Upper lobe of right lung (tissue), 1 donor: ENCODE measurements at regions not wholly inside any gene's neighbourhood (a gene's known extent, or its start where the extent isn't known, plus 50 kb on each side); places are given as distances from the start of the nearest gene placed in this dataset.

Source experiments
- ATAC-seq: fragments of 200-7000 bp; cut with Tn5 transposase; one replicate; pipeline ENCODE4 v1.9.1; 2020; ENCODE audit warnings: mild to moderate bottlenecking, moderate library complexity
- DNase-seq: peaks from one replicate; pipeline ENCODE4 v3.0.0-alpha.2; 2020
- H3K27ac ChIP-seq: fragments of 200-600 bp; one replicate; pipeline ENCODE4 v1.8.0; 2022
- H3K27me3 ChIP-seq: fragments of 200-600 bp; one replicate; pipeline ENCODE4 v1.8.0; 2022; ENCODE audit warnings: mild to moderate bottlenecking
- H3K36me3 ChIP-seq: fragments of 200-600 bp; one replicate; pipeline ENCODE4 v1.8.0; 2022
- H3K4me1 ChIP-seq: fragments of 200-600 bp; one replicate; pipeline ENCODE4 v1.8.0; 2022
- H3K4me3 ChIP-seq: fragments of 200-600 bp; one replicate; pipeline ENCODE4 v1.8.0; 2022; ENCODE audit warnings: mild to moderate bottlenecking
- H3K9me3 ChIP-seq: fragments of 200-600 bp; one replicate; pipeline ENCODE4 v1.8.0; 2022
- intact Hi-C: fragments of 100-400 bp; cut with DNase I; formaldehyde crosslinking; loops from one replicate; pipeline ENCODE4 v1.11.0; 2022
- TF ChIP-seq, protein P1 (sequence below): fragments of 200-600 bp; IDR thresholded peaks from one replicate; pipeline ENCODE4 v1.8.0; 2022; ENCODE audit warnings: antibody characterized with exemption
- donor health status: DM: no; HTN: yes; CAD: no; lungs with severe emphysema.

DNA sequence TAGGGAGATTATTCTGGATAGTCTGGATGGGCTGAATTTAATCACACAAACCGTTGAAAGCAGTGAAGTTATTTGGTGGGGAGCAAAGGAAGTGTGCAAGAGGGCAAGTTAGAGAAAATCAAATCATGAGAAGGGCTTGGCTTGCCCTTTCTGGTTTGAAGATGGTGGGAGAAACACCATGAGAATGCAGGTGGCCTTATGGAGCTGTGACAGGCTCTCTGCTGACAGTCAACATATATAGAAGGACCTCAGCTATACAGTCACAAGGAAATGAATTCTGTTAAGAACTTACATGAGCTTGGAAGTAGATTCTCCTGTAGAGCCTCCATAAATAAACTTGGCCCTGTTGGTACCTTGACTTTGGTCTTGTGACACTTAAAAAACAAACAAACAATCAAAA is 72.3 kb downstream of the GMNC start:
- Histone ChIP-seq H3K4me3 (no peak overlapping the region), H3K27ac (no peak overlapping the region), H3K4me1 (no peaks in the 10 kb centered on the region), H3K36me3 (no peaks in the 10 kb centered on the region), H3K9me3 (no peaks in the 10 kb centered on the region), H3K27me3 (no peaks in the 10 kb centered on the region)
- ATAC-seq (no peak), DNase-seq (no peak)
- TF ChIP-seq, protein P1, sequence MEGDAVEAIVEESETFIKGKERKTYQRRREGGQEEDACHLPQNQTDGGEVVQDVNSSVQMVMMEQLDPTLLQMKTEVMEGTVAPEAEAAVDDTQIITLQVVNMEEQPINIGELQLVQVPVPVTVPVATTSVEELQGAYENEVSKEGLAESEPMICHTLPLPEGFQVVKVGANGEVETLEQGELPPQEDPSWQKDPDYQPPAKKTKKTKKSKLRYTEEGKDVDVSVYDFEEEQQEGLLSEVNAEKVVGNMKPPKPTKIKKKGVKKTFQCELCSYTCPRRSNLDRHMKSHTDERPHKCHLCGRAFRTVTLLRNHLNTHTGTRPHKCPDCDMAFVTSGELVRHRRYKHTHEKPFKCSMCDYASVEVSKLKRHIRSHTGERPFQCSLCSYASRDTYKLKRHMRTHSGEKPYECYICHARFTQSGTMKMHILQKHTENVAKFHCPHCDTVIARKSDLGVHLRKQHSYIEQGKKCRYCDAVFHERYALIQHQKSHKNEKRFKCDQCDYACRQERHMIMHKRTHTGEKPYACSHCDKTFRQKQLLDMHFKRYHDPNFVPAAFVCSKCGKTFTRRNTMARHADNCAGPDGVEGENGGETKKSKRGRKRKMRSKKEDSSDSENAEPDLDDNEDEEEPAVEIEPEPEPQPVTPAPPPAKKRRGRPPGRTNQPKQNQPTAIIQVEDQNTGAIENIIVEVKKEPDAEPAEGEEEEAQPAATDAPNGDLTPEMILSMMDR = no peak
- intact Hi-C loops = no loop called here

GRCh38 chr3:190786898-190787297 is 75.6 kb downstream of the GMNC start:
- Histone ChIP-seq H3K36me3 (no peaks in the 10 kb centered on the region), H3K27ac (no peak overlapping the region), H3K4me1 (no peaks in the 10 kb centered on the region), H3K9me3 (no peaks in the 10 kb centered on the region), H3K27me3 (no peaks in the 10 kb centered on the region), H3K4me3 (no peak overlapping the region)
- no peak for DNase-seq
- TF ChIP-seq, protein P1 = no peak
- ATAC-seq = no peak
- intact Hi-C loops = no loop called here

- no peak overlapping the region for H3K4me3 ChIP-seq
- no peaks in the 10 kb centered on the region for H3K36me3 ChIP-seq
- no peaks in the 10 kb centered on the region for H3K4me1 ChIP-seq
- DNase-seq (no peak), ATAC-seq (no peak)
- TF ChIP-seq, protein P1 = no peak
- no peak overlapping the region for H3K27ac ChIP-seq
- no peaks in the 10 kb centered on the region for H3K9me3 ChIP-seq
- no peaks in the 10 kb centered on the region for H3K27me3 ChIP-seq
- intact Hi-C loops = no loop called here
Observed at GRCh38 chr3:190785047-190785446, 77.4 kb downstream of the GMNC start.

DNA sequence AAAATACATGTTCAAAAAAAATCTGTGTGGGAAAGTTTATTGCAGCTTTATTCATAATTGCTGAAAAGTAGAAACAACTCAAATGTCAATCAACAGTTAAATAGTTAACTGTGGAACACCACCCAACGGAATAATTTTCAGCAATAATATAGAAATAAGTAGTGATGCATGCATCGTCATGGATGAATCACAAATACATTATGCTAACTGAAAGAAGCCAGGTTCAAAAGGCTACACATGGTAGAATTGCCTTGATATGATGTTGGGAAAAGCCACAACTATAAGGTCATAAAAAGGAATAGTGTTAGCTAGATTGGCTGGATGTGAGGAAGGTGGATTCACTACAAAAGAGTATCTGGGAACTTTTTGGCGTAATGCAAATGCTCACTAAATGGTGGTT is 82.0 kb downstream of the GMNC start:
- DNase-seq (no peak), ATAC-seq (no peak)
- Histone ChIP-seq H3K27ac (no peak overlapping the region), H3K9me3 (no peaks in the 10 kb centered on the region), H3K4me3 (no peak overlapping the region), H3K27me3 (no peaks in the 10 kb centered on the region), H3K36me3 (no peaks in the 10 kb centered on the region), H3K4me1 (no peaks in the 10 kb centered on the region)
- intact Hi-C loops = no loop called here
- TF ChIP-seq, protein P1 = no peak

- ATAC-seq = no peak
Observed at GRCh38 chr3:190774633-190775032, 87.9 kb downstream of the GMNC start.

DNA sequence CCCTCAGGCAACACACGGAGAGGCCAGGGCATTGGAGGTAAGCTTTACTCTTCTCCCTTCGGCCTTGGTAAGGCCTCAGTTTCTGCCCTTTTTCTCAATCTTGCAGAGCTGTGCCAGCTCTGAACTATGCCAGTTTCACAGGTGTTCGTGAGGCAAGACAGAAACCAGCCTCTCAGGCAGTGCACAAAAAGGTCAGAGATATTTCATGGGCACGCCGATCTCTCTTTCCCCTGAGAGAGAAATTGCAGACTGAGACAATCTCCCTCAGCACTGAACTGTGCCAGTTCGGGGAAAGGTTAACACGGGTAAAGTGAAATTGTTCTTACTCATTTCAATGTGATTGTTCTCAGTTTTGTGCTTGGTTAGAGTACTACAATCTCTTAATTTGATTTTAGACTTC is 88.5 kb downstream of the GMNC start:
- DNase-seq = no peak
- Histone ChIP-seq H3K4me3 (no peak overlapping the region), H3K9me3 (no peaks in the 10 kb centered on the region), H3K36me3 (no peaks in the 10 kb centered on the region), H3K4me1 (no peaks in the 10 kb centered on the region), H3K27me3 (no peaks in the 10 kb centered on the region), H3K27ac (no peak overlapping the region)
- no peak for ATAC-seq
- intact Hi-C loops = no loop called here
- TF ChIP-seq, protein P1 = no peak

More at GRCh38 chr3:190774633-190775032, 87.9 kb downstream of the GMNC start:
- TF ChIP-seq, protein P1 = no peak
- no peaks in the 10 kb centered on the region for H3K4me1 ChIP-seq
- no peak for DNase-seq
- no peak overlapping the region for H3K27ac ChIP-seq
- H3K27me3 ChIP-seq = no peaks in the 10 kb centered on the region
- no peaks in the 10 kb centered on the region for H3K9me3 ChIP-seq
- H3K4me3 ChIP-seq = no peak overlapping the region
- H3K36me3 ChIP-seq = no peaks in the 10 kb centered on the region
- intact Hi-C loops = no loop called here
